OCI-LY7 (cell line): ENCODE measurements at regions not wholly inside any gene's neighbourhood (a gene's known extent, or its start where the extent isn't known, plus 50 kb on each side); places are given as distances from the start of the nearest gene placed in this dataset.

Experiments used
- EZH2phosphoT487 ChIP-seq: fragments of 200-600 bp; sonication (generic); IDR thresholded peaks from 2 replicates; pipeline ENCODE4 v1.6.1; 2018; ENCODE audit warnings: low read depth, borderline replicate concordance, mild to moderate bottlenecking, mixed run types, antibody characterized with exemption, low read length, moderate library complexity, mixed read lengths
- TF ChIP-seq, protein P1 (sequence below): fragments of 200-600 bp; sonication (generic); conservative IDR thresholded peaks from 2 replicates; pipeline ENCODE4 v1.5.1; 2014; ENCODE audit warnings: mild to moderate bottlenecking, antibody characterized with exemption, low read length, moderate library complexity, mixed read lengths

DNA sequence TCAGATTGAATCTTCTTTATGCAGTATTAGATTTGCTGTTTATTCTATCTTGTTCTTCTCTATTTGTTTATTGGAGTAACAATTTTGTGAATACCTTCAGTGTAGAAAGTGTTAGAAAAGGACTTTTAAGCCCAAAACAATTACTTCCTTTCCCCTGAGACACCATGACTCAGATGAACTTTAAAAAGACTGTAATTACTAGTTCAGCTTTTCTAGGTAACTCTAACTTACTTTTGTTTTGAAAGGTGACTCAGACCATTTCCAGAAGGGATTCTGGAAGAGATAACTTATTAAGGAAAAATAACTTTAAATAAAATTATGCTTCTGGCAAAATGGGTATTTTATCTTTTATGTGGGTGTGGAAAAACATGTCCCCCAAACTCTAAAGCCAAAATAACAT is 561.5 kb upstream of the PCDH10 start:
- TF ChIP-seq, protein P1, sequence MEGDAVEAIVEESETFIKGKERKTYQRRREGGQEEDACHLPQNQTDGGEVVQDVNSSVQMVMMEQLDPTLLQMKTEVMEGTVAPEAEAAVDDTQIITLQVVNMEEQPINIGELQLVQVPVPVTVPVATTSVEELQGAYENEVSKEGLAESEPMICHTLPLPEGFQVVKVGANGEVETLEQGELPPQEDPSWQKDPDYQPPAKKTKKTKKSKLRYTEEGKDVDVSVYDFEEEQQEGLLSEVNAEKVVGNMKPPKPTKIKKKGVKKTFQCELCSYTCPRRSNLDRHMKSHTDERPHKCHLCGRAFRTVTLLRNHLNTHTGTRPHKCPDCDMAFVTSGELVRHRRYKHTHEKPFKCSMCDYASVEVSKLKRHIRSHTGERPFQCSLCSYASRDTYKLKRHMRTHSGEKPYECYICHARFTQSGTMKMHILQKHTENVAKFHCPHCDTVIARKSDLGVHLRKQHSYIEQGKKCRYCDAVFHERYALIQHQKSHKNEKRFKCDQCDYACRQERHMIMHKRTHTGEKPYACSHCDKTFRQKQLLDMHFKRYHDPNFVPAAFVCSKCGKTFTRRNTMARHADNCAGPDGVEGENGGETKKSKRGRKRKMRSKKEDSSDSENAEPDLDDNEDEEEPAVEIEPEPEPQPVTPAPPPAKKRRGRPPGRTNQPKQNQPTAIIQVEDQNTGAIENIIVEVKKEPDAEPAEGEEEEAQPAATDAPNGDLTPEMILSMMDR: no peak
- TF ChIP-seq EZH2phosphoT487: no peak
